NCI-H526 treated with DMSO at 0.1 percent for 48 hours (cell line): ENCODE measurements at regions not wholly inside any gene's neighbourhood (a gene's known extent, or its start where the extent isn't known, plus 50 kb on each side); places are given as distances from the start of the nearest gene placed in this dataset.
"Not testable (repeated sequence)": the region's sequence is repeated elsewhere in the genome, so short reads cannot be mapped to it uniquely, and the experiment has no call there.

ENCODE experiments used
- DNase-seq: peaks from one replicate; lab custom pipeline; 2025; lab: John Stamatoyannopoulos, UW

- no peak for DNase-seq
Measured at GRCh38 chr5:92990771-92991170, 590.2 kb downstream of the NR2F1-AS1 start.

GRCh38 chr5:92981001-92981400 is 600.0 kb downstream of the NR2F1-AS1 start:
- no peak for DNase-seq

GRCh38 chr5:92980491-92980890 is 600.5 kb downstream of the NR2F1-AS1 start:
- DNase-seq, result no peak

- DNase-seq, result no peak
Measured at GRCh38 chr5:92979716-92980115, 601.3 kb downstream of the NR2F1-AS1 start.

- DNase-seq, result no peak
Measured at GRCh38 chr5:92977846-92978540, 603.0 kb downstream of the NR2F1-AS1 start.

- DNase-seq, result no peak
Measured at GRCh38 chr5:92976156-92976555, 604.9 kb downstream of the NR2F1-AS1 start.

- DNase-seq, result no peak
Measured at GRCh38 chr5:92969781-92970237, 611.2 kb downstream of the NR2F1-AS1 start.

GRCh38 chr5:92969191-92969780 is 611.7 kb downstream of the NR2F1-AS1 start:
- DNase-seq, result no peak

GRCh38 chr5:92963800-92964199 is 617.2 kb downstream of the NR2F1-AS1 start:
- DNase-seq, result no peak

GRCh38 chr5:92962752-92963151 is 618.3 kb downstream of the NR2F1-AS1 start:
- DNase-seq, result no peak

GRCh38 chr5:92956886-92957285 is 624.1 kb downstream of the NR2F1-AS1 start:
- DNase-seq, result no peak

GRCh38 chr5:92952243-92952642 is 628.8 kb downstream of the NR2F1-AS1 start:
- no peak for DNase-seq

- DNase-seq, result no peak
Measured at GRCh38 chr5:92951746-92952145, 629.3 kb downstream of the NR2F1-AS1 start.

GRCh38 chr5:92946546-92946945 is 634.5 kb downstream of the NR2F1-AS1 start:
- no peak for DNase-seq

GRCh38 chr5:92945605-92946097 is 635.4 kb downstream of the NR2F1-AS1 start:
- no peak for DNase-seq

- DNase-seq, result no peak
Measured at GRCh38 chr5:92944903-92945604, 636.0 kb downstream of the NR2F1-AS1 start.

GRCh38 chr5:92944337-92944736 is 636.7 kb downstream of the NR2F1-AS1 start:
- no peak for DNase-seq

GRCh38 chr5:92942762-92943161 is 638.3 kb downstream of the NR2F1-AS1 start:
- peak; percentile 2 for DNase-seq

GRCh38 chr5:92941806-92942205 is 639.2 kb downstream of the NR2F1-AS1 start:
- DNase-seq, result no peak

- DNase-seq, result no peak
Measured at GRCh38 chr5:92939428-92939827, 641.6 kb downstream of the NR2F1-AS1 start.

GRCh38 chr5:92937396-92937795 is 643.6 kb downstream of the NR2F1-AS1 start:
- DNase-seq, result not testable (repeated sequence)

- DNase-seq, result no peak
Measured at GRCh38 chr5:92930057-92930456, 651.0 kb downstream of the NR2F1-AS1 start.

- DNase-seq, result no peak
Measured at GRCh38 chr5:92927291-92927778, 653.7 kb downstream of the NR2F1-AS1 start.
